ENCODE measurements at regions not wholly inside any gene's neighbourhood (a gene's known extent, or its start where the extent isn't known, plus 50 kb on each side); places are given as distances from the start of the nearest gene placed in this dataset.
"Not testable (repeated sequence)": the region's sequence is repeated elsewhere in the genome, so short reads cannot be mapped to it uniquely, and the experiment has no call there.

GRCh38 chr10:81662837-81663236, 212.2 kb upstream of the NRG3 start:
- no peak for DNase-seq

- DNase-seq: not testable (repeated sequence)
Measured at GRCh38 chr10:81664800-81665199, 210.2 kb upstream of the NRG3 start.

DNA sequence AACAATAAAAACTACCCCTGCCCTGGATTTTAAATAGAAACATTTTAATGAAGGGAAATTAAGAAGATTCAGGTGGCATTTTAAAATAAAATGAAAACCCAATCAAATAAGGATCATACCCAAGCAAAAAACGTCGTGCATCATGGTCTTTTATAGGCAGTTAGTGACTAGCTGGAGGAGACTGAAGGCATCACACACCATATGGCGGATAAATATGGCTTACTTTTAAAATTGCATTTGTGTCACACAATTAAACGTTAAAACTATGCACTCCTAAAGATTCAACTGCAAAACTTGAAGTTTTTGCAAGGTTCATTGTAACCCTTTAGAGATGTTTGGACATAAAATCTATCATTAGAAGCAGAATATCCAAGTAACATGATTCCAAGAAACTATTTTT, 200.1 kb upstream of the NRG3 start:
- no peak for DNase-seq

- DNase-seq: no peak
Measured at GRCh38 chr10:81679291-81679690, 195.7 kb upstream of the NRG3 start.

GRCh38 chr10:81680359-81680758, 194.6 kb upstream of the NRG3 start:
- no peak for DNase-seq

- no peak for DNase-seq
Measured at GRCh38 chr10:81688459-81688858, 186.5 kb upstream of the NRG3 start.

DNA sequence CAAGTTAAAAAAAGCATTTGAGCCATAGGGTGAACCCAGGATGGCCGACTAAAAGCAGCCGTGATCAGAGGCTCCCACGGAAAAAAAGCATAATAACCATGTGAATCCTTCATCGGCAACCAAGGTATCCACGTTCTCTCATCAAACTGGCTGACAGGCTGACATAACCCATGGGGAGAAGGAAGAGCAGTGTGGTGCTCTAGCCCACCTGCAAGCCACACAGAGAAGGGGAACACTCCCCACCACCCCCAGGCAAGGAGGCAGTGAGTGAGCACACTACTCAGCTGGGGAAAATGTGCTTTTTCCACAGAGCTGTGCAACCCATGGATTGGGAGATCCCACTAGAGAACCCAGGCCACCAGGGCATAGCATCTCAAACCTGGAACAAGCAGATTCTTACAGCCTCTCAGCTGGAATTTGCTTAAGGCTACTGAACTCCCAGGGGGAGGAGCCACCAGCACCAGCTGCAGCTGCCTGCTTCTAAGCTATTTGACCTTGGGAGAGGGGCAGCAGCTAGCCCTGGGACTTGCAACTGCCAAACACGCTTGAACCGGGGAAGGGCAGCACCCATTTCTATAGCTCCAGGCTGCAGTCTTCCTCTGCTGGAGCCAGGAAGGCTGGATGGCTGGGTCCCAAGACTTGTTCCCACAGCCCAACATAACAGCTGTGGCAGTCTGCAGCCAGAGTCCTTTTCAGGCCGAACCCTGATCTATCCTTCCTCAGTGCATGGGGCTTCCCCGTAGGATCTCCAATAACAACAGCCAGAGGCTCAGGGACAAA, 178.2 kb upstream of the NRG3 start:
- no peak for DNase-seq

- no peak for DNase-seq
Measured at GRCh38 chr10:81704596-81704995, 170.4 kb upstream of the NRG3 start.

DNA sequence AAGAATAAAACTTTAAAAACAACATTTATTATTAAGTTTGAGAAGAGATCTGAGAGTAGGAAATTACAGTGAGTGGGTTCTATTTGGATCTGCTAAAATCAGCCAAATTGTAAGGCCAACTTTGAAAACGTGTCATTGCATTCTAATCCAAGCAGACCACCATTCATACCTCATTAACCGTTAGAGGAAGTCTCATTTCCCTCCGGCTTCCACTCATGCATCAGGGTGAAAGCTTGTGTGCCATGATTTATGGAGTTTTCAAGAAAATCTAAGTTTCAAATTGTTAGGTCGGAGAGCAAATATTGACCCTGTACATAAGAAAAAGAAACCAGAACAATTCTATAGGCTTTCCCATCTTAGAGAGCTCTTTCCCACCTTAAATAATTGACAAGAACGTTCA, 166.6 kb upstream of the NRG3 start:
- no peak for DNase-seq

DNA sequence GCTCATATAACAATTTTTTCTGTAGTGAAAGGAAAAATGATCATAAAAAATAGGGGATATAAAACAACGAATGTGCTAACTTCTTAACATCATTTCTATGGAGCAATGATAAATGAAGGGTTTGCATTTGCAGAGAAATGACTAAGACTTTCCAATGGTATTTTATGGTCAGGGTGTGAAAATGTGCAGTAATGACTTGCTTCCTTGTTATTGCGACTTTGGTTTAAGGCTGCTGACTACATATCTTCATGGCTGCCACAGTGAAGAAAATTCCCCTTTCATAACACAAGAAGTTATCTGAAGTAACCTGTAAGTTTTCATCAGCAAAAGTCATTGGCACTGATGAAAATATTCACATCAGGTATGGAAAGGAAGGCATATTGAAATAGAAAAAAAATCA, 166.1 kb upstream of the NRG3 start:
- no peak for DNase-seq

- DNase-seq: no peak
Measured at GRCh38 chr10:81722399-81722798, 152.6 kb upstream of the NRG3 start.

DNA sequence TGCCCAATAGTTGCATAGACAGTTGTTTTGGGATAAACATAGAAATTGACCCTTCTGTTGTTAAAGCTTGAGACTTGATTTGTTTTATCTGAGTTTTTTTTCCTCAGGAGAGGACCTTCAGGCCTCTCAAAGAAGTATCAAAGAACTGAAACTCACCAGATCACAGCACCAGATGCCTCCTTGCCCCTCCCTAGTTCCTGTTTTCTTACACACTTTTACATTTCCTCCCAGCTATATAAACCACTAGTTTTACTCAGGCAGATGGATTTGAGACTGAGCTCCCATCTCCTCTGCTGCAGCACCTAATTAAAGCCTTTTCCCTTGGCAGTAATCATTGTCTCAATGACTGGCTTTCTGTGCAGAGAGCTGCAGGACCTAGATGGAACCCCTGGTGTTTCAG, 150.6 kb upstream of the NRG3 start:
- DNase-seq: no peak

DNA sequence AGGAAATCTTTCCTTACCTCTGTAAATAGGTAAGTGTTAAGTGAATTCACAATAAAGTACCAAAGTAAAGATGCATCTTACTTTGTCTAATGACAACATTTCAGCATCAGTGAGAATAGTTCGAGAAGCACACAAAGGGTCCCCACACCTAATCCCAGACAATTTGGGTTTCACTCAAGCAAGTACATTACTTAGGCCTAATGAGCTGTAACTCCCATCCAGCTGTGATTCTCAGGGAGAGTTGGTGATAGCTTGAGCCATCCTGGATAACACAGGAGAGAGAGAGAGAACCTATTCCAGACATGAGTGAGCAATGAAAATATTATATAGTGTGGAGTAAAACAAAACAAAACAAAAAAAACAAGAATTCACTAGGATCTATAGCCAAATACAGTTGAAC, 149.1 kb upstream of the NRG3 start:
- DNase-seq: no peak

GRCh38 chr10:81728692-81729091, 146.3 kb upstream of the NRG3 start:
- DNase-seq: no peak

GRCh38 chr10:81730891-81731290, 144.1 kb upstream of the NRG3 start:
- DNase-seq: no peak

- no peak for DNase-seq
Measured at GRCh38 chr10:81733542-81733941, 141.5 kb upstream of the NRG3 start.

GRCh38 chr10:81735167-81735566, 139.8 kb upstream of the NRG3 start:
- DNase-seq: not testable (repeated sequence)

GRCh38 chr10:81759111-81759510, 115.9 kb upstream of the NRG3 start:
- DNase-seq: no peak

GRCh38 chr10:81784111-81784597, 90.8 kb upstream of the NRG3 start:
- no peak for DNase-seq

DNA sequence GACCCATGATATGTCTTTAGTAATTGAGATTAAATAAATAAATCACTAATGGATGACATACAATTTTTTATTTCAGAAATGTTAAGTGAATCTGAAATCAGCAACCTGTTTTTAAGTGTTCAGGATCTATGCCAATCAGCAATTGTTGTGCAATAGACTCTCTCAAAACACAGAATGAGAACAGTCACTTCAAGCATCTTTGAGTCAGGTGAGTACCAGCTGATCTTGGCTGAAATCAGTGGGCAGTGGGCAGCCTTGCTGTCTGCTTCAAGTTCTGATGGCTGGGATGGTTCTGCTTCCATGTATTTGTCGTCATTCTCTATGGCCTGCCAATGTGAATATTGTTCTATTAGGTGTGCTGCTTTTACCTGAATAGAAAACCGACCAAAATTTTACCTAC, 82.3 kb upstream of the NRG3 start:
- DNase-seq: no peak

- DNase-seq: no peak
Measured at GRCh38 chr10:81806842-81807241, 68.2 kb upstream of the NRG3 start.

DNA sequence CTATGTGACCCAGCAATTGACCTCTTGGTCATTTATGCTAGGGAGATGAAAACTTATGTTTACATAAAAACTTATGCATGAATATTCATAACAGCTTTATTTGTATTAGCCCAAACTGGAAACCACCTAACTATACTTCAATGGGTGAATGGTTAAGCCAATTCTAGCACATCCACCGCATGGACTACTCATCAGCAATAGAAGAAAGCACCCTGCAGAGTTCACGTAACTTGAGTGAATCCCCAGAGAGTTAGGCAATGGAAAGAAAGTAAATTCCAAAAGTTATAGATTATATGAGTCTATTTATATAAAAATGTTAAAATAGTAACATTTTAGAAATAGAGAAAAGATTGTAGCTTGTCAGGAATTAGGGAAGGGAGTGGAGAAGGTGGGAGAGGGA, 60.2 kb upstream of the NRG3 start:
- DNase-seq: no peak

GRCh38 chr10:81817596-81818170, 57.3 kb upstream of the NRG3 start:
- DNase-seq: no peak

DNA sequence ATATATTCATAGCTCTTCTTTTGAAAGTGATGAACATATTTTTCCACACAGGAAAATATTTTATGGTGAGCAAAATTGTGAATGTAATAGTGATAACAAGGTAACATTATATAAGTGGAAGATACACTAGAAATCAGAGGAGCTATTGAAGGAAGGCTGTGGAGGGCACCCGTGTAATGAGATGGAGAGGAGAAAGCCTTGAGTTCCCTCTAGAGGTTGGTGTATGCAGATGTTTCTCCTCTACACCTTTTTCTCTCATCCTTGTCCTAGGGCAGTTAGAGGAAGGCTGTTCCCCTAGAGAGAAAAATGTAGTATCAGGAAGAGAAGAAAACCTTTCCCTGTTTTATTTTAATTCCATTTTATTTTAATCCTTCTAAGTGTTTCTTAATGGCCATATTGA, 54.6 kb upstream of the NRG3 start:
- no peak for DNase-seq

Data from suppressor macrophage (primary cell).